Activated naive CD4-positive, alpha-beta T cell treated with anti-CD3 and anti-CD28 coated beads, Interleukin-2, amount 10 ng/mL, durations not matched to agents 7 days and 5 days (primary cell): ENCODE measurements at regions not wholly inside any gene's neighbourhood (a gene's known extent, or its start where the extent isn't known, plus 50 kb on each side); places are given as distances from the start of the nearest gene placed in this dataset.
"Not testable (repeated sequence)": the region's sequence is repeated elsewhere in the genome, so short reads cannot be mapped to it uniquely, and the experiment has no call there.

Source experiments
- CTCF ChIA-PET: fragments of 350-600 bp; sonication (Branson Sonifier 250); formaldehyde crosslinking; loops from one replicate; lab custom pipeline; 2021; ENCODE audit warnings: antibody characterized with exemption; lab: Charles Lee
- DNase-seq: peaks from one replicate; pipeline ENCODE4 v3.0.0-alpha.2; 2020
- H3K27ac Mint-ChIP-seq: one replicate; pipeline ENCODE4 v1.8.0; 2021; ENCODE audit warnings: mild to moderate bottlenecking, moderate library complexity, mixed read lengths
- H3K27me3 Mint-ChIP-seq: one replicate; pipeline ENCODE4 v1.8.0; 2021; ENCODE audit warnings: mild to moderate bottlenecking, mixed read lengths
- H3K36me3 Mint-ChIP-seq: one replicate; pipeline ENCODE4 v1.8.0; 2021; ENCODE audit warnings: mixed read lengths
- H3K4me1 Mint-ChIP-seq: one replicate; pipeline ENCODE4 v1.8.0; 2021; ENCODE audit warnings: mixed read lengths
- H3K4me3 Mint-ChIP-seq: one replicate; pipeline ENCODE4 v1.8.0; 2021; ENCODE audit warnings: mild to moderate bottlenecking, moderate library complexity, mixed read lengths
- H3K9me3 Mint-ChIP-seq: one replicate; pipeline ENCODE4 v1.8.0; 2021; ENCODE audit warnings: mixed read lengths

DNA sequence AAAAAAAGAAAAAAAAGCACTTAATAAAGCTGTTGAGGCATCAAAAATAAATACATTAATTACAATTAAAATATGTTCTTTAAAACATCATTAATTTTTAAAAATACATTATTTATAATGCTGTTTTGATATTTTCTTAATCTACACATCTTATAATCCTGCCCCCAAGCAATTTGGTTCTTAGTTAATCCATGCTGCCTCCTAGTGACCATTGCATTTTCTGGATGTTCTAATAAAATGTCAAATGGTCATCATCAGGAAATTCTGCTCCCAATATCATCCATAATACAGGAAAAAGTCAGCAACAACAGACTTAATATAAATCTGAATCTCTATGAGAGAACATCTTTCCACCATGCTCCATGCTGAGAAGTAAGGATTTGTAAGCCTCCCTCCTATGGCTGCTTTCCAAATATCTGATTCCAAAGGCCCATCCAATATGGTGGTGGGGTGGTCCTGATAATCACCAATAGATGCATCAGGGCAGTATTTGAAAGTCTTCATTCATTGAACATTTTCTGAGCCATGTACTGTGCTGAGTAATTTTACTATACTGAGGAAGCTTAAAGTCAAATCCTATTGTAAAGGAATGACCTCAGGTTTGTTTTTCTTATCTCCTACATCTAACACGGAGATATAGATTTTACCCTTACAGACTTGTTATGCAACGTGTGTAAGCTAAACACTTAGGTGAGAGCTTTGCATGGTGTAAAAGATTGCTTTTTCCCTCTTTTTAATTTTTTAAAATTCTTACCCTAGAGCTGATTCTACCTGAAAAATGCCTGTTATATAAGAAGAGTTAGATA is 124.7 kb upstream of the BMAL1 start:
- peaks cover 7% of the 10 kb centered on the region for H3K9me3 Mint-ChIP-seq
- H3K27me3 Mint-ChIP-seq = peaks cover 5% of the 10 kb centered on the region
- no peaks in the 10 kb centered on the region for H3K4me1 Mint-ChIP-seq
- no peak overlapping the region for H3K4me3 Mint-ChIP-seq
- no peaks in the 10 kb centered on the region for H3K36me3 Mint-ChIP-seq
- no peak overlapping the region for H3K27ac Mint-ChIP-seq
- no peak for DNase-seq
- CTCF ChIA-PET = no interaction called here

DNA sequence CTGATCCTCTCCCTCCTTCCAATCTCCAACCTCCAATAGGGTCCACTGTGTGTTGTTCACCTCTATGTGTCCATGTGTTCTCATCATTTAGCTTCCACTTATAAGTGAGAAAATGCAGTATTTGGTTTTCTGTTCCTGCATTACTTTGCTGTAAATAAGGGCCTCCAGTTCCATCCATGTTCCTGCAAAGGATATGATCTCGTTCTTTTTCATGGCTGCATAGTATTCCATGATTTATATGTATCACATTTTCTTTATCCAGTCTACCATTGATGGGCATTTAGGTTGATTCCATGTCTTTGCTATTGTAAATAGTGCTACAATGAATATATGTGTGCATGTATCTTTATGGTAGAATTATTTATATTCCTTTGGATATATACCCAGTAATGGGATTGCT is 123.2 kb upstream of the BMAL1 start:
- H3K27me3 Mint-ChIP-seq, H3K4me1 Mint-ChIP-seq, H3K27ac Mint-ChIP-seq, H3K4me3 Mint-ChIP-seq, CTCF ChIA-PET, DNase-seq, H3K36me3 Mint-ChIP-seq: not testable (repeated sequence)
- H3K9me3 Mint-ChIP-seq = peaks cover 11% of the 10 kb centered on the region

DNA sequence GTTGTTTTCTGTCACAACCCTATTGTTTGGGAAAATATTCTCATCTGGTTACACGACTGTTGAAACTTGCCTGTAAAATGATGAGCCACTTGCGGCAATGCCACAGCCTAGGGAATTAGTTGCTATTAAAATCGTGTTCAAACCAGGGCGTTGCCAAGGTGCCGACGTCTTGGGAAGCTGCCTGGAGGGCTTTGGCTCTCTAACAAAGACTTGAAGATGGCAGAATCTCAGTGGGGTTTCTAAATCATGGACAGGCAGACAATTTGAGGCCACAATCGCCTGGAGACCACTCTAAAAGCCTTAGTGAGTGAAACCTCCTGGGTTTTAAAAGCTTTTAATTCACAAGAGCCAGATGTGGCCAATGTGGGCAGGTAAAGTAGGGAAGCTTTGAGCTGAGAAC is 117.2 kb upstream of the BMAL1 start:
- CTCF ChIA-PET = no interaction called here
- Mint-ChIP-seq H3K27ac (no peak overlapping the region), H3K4me3 (no peak overlapping the region), H3K4me1 (no peaks in the 10 kb centered on the region), H3K27me3 (no peaks in the 10 kb centered on the region), H3K36me3 (no peaks in the 10 kb centered on the region), H3K9me3 (peaks cover 11% of the 10 kb centered on the region)
- no peak for DNase-seq

DNA sequence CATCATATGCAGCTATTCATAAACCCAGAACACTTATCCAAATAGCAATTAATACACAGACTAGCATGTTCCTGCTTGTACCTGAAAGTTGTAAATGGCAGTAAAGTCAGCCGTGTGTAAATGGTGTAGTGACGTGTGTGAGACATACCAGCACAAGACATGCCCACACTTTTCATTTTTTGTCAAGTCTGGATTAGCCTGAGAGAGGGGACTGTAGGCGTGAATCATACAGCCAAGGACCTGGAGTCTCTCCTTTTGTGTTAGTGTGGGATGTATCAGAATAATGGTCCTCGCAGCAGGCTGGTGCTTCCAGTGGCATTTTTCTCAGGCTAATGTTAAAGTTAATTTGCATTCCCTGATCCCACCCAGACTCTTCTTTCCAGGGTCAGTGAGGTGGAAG is 116.8 kb upstream of the BMAL1 start:
- H3K4me3 Mint-ChIP-seq = no peak overlapping the region
- H3K27ac Mint-ChIP-seq = no peak overlapping the region
- CTCF ChIA-PET = no interaction called here
- no peaks in the 10 kb centered on the region for H3K36me3 Mint-ChIP-seq
- H3K4me1 Mint-ChIP-seq = no peaks in the 10 kb centered on the region
- peaks cover 11% of the 10 kb centered on the region for H3K9me3 Mint-ChIP-seq
- no peaks in the 10 kb centered on the region for H3K27me3 Mint-ChIP-seq
- DNase-seq = no peak

DNA sequence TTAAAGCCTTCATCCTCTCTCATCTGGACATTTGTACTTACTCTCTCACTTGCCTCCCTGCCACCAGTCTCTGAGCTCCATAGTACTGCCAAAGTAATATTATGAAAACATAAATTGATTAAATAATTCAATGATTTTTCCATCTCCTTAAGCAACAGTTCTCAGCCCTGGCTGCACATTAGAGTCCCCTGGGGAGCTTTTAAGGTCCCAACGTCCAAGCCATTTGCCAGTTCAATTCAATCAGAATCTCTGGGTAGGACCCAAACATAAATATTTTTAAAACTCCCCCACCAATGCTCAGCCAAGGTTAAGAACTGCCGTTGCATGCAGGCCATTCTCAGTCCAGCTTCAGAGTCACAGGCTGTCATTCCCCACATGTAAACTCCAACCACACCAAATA is 114.4 kb upstream of the BMAL1 start:
- H3K9me3 Mint-ChIP-seq = peaks cover 3% of the 10 kb centered on the region
- no peak overlapping the region for H3K4me3 Mint-ChIP-seq
- DNase-seq = no peak
- no peaks in the 10 kb centered on the region for H3K36me3 Mint-ChIP-seq
- no peaks in the 10 kb centered on the region for H3K4me1 Mint-ChIP-seq
- no peak overlapping the region for H3K27ac Mint-ChIP-seq
- H3K27me3 Mint-ChIP-seq = peaks cover 7% of the 10 kb centered on the region
- CTCF ChIA-PET = no interaction called here

DNA sequence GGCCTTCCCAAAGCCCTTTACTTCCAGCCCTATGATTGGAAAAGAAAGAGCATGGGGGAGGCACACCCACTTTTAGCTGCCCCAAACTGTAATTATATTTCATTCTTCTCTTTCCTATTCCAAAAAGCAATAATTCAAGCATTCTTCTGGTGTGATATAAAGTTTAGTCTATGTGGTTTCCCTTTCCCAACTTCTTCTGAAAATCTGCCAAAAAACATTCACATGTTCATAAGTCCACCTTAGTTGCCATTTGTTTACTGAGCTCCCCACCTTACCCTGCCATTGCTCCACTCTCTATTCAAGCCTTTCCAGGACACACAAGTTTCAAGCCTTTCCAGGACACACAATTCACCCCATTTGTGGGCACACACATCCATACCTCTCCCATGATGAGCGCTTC is 111.6 kb upstream of the BMAL1 start:
- peaks cover 10% of the 10 kb centered on the region for H3K27me3 Mint-ChIP-seq
- no peak overlapping the region for H3K27ac Mint-ChIP-seq
- CTCF ChIA-PET = no interaction called here
- no peaks in the 10 kb centered on the region for H3K9me3 Mint-ChIP-seq
- no peaks in the 10 kb centered on the region for H3K4me1 Mint-ChIP-seq
- no peaks in the 10 kb centered on the region for H3K36me3 Mint-ChIP-seq
- DNase-seq = no peak
- H3K4me3 Mint-ChIP-seq = no peak overlapping the region

DNA sequence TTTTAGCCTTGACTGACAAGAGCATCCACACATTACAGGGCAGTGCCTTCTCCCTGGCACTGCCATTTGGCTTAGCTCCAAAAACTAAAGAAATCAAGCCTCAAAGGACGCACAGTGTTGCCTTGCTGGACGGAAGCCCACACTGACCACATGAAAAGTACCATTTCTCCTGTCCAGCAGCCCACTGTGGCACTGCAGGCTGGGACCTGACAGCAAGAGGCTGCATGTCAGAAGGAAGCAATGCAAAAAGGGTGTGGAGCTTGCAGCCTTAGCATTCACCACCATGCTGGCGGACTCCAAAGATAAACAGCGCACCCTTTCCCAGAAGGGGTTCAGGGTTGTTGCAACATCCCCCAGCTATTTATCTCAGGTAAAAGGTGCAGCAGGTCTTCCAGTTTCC is 109.3 kb upstream of the BMAL1 start:
- H3K27ac Mint-ChIP-seq = no peak overlapping the region
- no peaks in the 10 kb centered on the region for H3K36me3 Mint-ChIP-seq
- DNase-seq = no peak
- H3K4me1 Mint-ChIP-seq = no peaks in the 10 kb centered on the region
- no peaks in the 10 kb centered on the region for H3K9me3 Mint-ChIP-seq
- no peak overlapping the region for H3K4me3 Mint-ChIP-seq
- CTCF ChIA-PET = no interaction called here
- peaks cover 10% of the 10 kb centered on the region for H3K27me3 Mint-ChIP-seq

DNA sequence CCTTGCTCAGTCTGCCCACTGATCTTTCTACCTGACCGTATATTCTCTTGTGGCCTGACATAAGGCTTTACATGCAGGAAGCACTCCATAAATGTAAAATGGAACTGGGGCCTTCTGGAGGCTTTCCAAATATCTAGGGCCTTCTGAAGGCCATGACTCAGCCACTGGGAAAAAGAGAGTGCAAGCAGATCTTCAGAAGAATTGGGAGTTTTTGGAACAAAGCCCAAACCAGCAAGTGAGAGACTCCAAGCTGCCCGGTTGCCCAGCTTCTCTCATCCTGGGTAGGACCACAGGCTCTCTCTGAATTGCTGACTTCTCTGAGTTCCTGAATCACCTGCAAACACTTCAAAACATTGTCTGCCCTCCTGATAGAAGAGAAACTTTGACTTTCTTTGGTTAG is 107.9 kb upstream of the BMAL1 start:
- Mint-ChIP-seq H3K27ac (no peak overlapping the region), H3K4me1 (no peaks in the 10 kb centered on the region)
- CTCF ChIA-PET = no interaction called here

DNA sequence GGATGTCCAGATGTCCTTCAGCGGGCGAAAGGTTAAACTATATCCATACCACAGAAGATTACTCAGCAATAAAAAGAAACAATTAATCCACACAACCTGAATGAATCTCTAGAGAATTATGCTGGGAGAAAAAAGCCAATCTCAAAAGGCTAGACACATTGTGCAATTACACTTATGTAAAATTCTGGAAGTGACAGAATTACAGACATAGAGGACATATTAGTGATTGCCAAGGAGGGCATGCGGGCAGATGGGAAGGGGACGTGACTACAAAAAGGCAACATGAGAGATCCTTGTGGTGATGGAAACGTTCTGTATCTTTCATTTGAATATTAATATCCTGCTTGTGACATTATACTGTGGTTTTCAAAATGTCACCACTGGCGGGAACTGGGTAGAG is 103.5 kb upstream of the BMAL1 start:
- Mint-ChIP-seq H3K4me3 (no peak overlapping the region), H3K9me3 (no peaks in the 10 kb centered on the region), H3K27ac (no peak overlapping the region), H3K27me3 (peaks cover 6% of the 10 kb centered on the region), H3K36me3 (no peaks in the 10 kb centered on the region), H3K4me1 (no peaks in the 10 kb centered on the region)
- no peak for DNase-seq
- CTCF ChIA-PET = interaction anchor here (1.1 kb wide), 1 partner anchor 9 kb away, joined by 3 read pairs; no protein-coding TSS in a partner anchor

More for the DNA sequence above, 107.9 kb upstream of the BMAL1 start:
- Mint-ChIP-seq H3K27me3 (peaks cover 10% of the 10 kb centered on the region), H3K9me3 (no peaks in the 10 kb centered on the region), H3K4me3 (no peak overlapping the region), H3K36me3 (no peaks in the 10 kb centered on the region)
- DNase-seq = no peak

DNA sequence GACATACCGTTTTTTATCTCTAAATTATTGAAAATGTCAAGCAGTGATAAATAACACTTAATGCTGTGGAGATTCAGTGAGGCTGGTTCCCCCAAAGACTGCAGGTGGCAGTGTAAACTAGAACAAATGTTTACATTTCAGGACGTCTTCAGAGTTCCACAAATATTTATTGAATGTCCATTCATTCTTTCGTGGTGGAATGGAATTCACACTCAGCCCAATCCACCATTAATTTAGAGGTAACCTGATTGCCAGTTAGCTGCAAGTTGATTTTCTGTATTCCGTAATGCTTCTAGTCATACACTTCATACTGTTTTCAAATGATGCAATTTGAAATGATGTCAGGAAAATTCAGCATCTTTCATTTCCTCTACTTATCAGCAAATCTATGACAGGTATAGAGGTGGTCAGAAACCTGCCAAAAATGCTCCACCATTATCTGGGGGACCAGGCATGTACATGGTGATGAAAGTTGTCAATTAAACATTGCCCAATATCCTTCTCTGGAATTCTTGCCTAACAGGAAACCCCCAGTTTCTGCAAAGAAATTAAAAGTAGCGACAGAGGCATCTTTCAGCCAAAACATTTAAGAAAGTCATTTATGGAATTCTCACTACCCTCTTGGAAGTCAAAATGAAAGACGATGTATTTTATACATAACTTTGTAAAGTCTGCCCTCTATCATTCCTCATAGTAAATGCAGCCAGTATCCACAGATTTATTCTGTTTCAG is 94.3 kb upstream of the BMAL1 start:
- no peak for DNase-seq
- CTCF ChIA-PET = interaction anchor here (0.7 to 3.6 kb wide), 12 partner anchors 9 to 332 kb away, joined by 3 to 21 read pairs (median 4); no protein-coding TSS in a partner anchor

DNA sequence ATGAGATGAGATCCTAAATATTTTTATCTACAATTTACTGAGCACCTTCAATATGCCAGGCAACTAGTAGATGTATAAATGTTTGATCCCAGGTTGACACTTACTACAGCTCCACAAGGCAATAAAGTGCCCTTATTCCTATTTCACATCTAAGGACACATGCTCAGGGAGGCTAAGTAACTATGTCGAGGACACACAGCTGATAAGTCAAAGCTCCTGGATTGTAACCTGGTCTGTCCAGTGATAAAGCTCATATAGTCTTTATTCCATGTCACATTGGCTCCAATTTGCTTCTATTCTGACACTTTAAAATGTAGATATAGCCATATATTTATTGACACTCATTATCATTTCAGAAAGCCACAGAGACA is 93.8 kb upstream of the BMAL1 start:
- CTCF ChIA-PET = interaction anchor here (0.6 to 3.6 kb wide), 10 partner anchors 22 to 220 kb away, joined by 3 to 21 read pairs (median 4); no protein-coding TSS in a partner anchor
- peaks cover 26% of the 10 kb centered on the region for H3K27me3 Mint-ChIP-seq
- no peak for DNase-seq
- no peak overlapping the region for H3K27ac Mint-ChIP-seq
- peaks cover 11% of the 10 kb centered on the region for H3K9me3 Mint-ChIP-seq
- H3K36me3 Mint-ChIP-seq = no peaks in the 10 kb centered on the region
- H3K4me3 Mint-ChIP-seq = no peak overlapping the region
- peaks cover 7% of the 10 kb centered on the region for H3K4me1 Mint-ChIP-seq

More for the DNA sequence above, 94.3 kb upstream of the BMAL1 start:
- peaks cover 7% of the 10 kb centered on the region for H3K9me3 Mint-ChIP-seq
- peaks cover 26% of the 10 kb centered on the region for H3K27me3 Mint-ChIP-seq
- H3K27ac Mint-ChIP-seq = no peak overlapping the region
- H3K4me3 Mint-ChIP-seq = no peak overlapping the region
- H3K4me1 Mint-ChIP-seq = peaks cover 7% of the 10 kb centered on the region
- no peaks in the 10 kb centered on the region for H3K36me3 Mint-ChIP-seq

DNA sequence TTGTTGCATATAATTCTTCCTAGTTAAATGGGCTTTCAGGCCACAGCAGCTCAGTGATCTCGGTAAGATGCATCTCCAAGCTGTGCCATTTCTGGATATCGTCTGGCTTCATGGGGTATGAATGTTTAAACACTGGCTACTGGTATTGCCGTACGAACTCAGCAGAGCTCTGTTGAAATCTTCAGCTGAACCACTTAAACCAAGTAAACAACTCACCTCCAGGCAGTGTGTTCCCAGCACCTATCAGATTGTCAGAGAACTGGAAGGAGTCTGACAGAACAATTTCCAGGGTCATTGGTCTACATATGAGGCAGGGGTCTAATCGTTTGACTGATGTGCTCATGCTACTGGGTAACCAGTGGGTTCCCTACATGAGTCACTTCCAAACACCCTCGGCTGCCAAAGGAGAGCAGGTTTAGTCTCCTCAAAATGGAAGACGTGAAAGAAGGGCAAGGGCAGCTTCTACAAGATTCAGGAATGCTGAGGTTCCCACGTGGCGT is 93.2 kb upstream of the BMAL1 start:
- Mint-ChIP-seq H3K4me1 (peaks cover 7% of the 10 kb centered on the region), H3K9me3 (peaks cover 13% of the 10 kb centered on the region), H3K36me3 (no peaks in the 10 kb centered on the region), H3K4me3 (no peak overlapping the region), H3K27ac (no peak overlapping the region), H3K27me3 (peaks cover 28% of the 10 kb centered on the region)
- DNase-seq = no peak
- CTCF ChIA-PET = interaction anchor here (0.6 to 3.6 kb wide), 8 partner anchors 23 to 221 kb away, joined by 3 to 21 read pairs (median 5); no protein-coding TSS in a partner anchor

DNA sequence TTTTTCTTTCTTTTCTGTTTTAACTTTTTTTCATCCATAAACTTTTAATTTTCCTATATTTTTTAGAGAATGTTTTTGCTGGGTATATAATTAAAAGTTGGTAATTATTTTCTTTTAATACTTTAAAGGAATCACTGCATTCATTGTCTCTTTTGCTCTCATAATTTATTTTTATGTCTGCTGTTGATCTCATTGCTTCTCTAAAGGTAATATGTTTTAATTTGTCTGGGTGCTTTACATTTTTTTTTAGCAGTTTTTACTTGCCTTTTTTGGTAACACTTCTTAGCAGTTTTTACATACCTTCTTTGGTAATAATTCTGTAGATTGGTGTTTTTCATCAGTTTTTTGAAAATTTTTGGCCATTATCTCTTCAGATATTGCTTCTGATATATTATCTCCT is 89.4 kb upstream of the BMAL1 start:
- DNase-seq = no peak
- H3K27me3 Mint-ChIP-seq = peaks cover 36% of the 10 kb centered on the region
- H3K9me3 Mint-ChIP-seq = peaks cover 14% of the 10 kb centered on the region
- CTCF ChIA-PET = no interaction called here
- H3K27ac Mint-ChIP-seq = no peak overlapping the region
- H3K4me3 Mint-ChIP-seq = no peak overlapping the region
- peaks cover 5% of the 10 kb centered on the region for H3K4me1 Mint-ChIP-seq
- H3K36me3 Mint-ChIP-seq = no peaks in the 10 kb centered on the region

DNA sequence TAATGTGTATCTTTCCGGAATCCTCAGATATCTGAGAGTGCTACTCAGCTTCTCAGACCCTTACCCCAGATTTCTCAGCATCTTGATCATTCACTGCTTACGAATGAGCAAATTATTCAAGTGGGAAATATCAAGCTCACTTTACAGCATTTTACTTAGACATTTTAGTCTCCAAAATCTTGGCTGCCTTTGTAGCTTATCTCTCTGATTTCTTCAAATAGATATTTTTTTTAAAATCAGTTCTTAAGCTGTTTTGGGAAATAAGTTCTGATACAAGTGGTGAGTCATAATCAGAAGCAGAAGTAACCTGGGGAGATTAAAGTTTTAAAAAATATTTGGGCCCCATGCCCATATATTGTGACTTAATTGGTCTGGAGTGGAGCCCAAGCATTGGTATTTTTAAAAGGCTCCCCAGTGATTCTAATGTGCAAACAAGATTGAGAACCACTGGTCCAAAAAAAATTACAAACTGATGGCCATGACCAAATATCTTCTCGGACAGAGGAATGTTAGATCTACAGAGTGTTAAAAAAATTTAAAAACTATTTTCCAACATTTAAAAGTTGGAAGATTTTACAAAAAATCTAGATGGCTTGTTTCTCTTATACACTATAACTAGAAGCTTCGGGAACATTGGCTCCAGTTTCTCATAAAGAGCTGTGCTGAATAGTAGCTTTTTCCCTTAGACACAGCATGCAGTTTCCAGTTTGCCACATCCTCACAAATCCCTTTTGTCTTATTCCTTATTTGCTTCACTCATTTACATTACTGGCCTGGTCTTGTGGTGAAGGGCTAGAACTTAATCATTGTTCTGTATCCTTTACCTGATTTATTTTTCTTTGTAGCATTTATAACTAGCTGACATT is 87.8 kb upstream of the BMAL1 start:
- H3K36me3 Mint-ChIP-seq = no peaks in the 10 kb centered on the region
- CTCF ChIA-PET = interaction anchor here (0.9 kb wide), 1 partner anchor 49 kb away, joined by 3 read pairs; no protein-coding TSS in a partner anchor
- H3K27ac Mint-ChIP-seq = no peak overlapping the region
- H3K27me3 Mint-ChIP-seq = peaks cover 32% of the 10 kb centered on the region
- peaks cover 14% of the 10 kb centered on the region for H3K9me3 Mint-ChIP-seq
- DNase-seq = no peak
- H3K4me3 Mint-ChIP-seq = no peak overlapping the region
- H3K4me1 Mint-ChIP-seq = no peaks in the 10 kb centered on the region
